K562 (cell line): ENCODE measurements at regions not wholly inside any gene's neighbourhood (a gene's known extent, or its start where the extent isn't known, plus 50 kb on each side); places are given as distances from the start of the nearest gene placed in this dataset.

Experiments
- ATF6 ChIP-seq: sonication (generic); formaldehyde crosslinking; IDR thresholded peaks from 2 replicates; pipeline ENCODE4 v1.4.0; 2020; ENCODE audit warnings: mild to moderate bottlenecking, missing genetic modification reagents
- CTCF ChIP-seq, 3 experiments: IDR thresholded peaks in 2 of 3; conservative IDR thresholded peaks in 1 of 3; 2 replicates each; pipeline ENCODE4 v1.5.1; 2011 to 2012; ENCODE audit warnings: low read length in 3 of 3, mild to moderate bottlenecking in 3 of 3, control low read depth in 2 of 3, improper control_type of control experiment in 1 of 3, inconsistent platforms in 1 of 3, low read depth in 1 of 3, mixed read lengths in 1 of 3, moderate library complexity in 1 of 3; ENCODE audit not compliant: insufficient read depth in 2 of 3
- E2F1 ChIP-seq: sonication (generic); formaldehyde crosslinking; IDR thresholded peaks from 2 replicates; pipeline ENCODE4 v1.8.1; 2023; ENCODE audit warnings: mild to moderate bottlenecking, missing genetic modification reagents, moderate library complexity
- IRF9 ChIP-seq: fragments of 450-650 bp; IDR thresholded peaks from 2 replicates; pipeline ENCODE4 v1.6.1; 2016; ENCODE audit warnings: missing biosample characterization, missing genetic modification characterization
- KAT8 ChIP-seq: fragments of 450-650 bp; IDR thresholded peaks from 2 replicates; pipeline ENCODE4 v1.6.1; 2016; ENCODE audit warnings: low read depth, mild to moderate bottlenecking
- MAFK ChIP-seq: IDR thresholded peaks from 2 replicates; pipeline ENCODE4 v1.6.1; 2011; ENCODE audit warnings: low read length, improper control_type of control experiment
- NUFIP1 ChIP-seq: fragments of 450-650 bp; IDR thresholded peaks from 2 replicates; pipeline ENCODE4 v1.6.1; 2018; ENCODE audit not compliant: partially characterized antibody
- PCBP2 ChIP-seq: fragments of 200-400 bp; formaldehyde crosslinking; IDR thresholded peaks from 2 replicates; pipeline ENCODE4 v1.6.1; 2018; ENCODE audit warnings: low read length, low read depth, mild to moderate bottlenecking, moderate library complexity; ENCODE audit not compliant: poor library complexity, severe bottlenecking
- REST ChIP-seq, 2 experiments: fragments of 450-650 bp; formaldehyde crosslinking in 1 of 2; IDR thresholded peaks; 2 replicates each; pipeline versions ENCODE4 v1.4.0 to v1.6.1; 2014 to 2020; ENCODE audit warnings: mild to moderate bottlenecking in 2 of 2, borderline replicate concordance in 1 of 2, low read depth in 1 of 2
- TEAD2 ChIP-seq: fragments of 450-650 bp; IDR thresholded peaks from 2 replicates; pipeline ENCODE4 v1.6.1; 2016; ENCODE audit warnings: missing genetic modification characterization, control low read depth, missing compliant biosample characterization
- ZNF24 ChIP-seq: fragments of 450-650 bp; IDR thresholded peaks from 2 replicates; pipeline ENCODE4 v1.6.1; 2016
- ZNF384 ChIP-seq: IDR thresholded peaks from 2 replicates; pipeline ENCODE4 v1.6.1; 2012; ENCODE audit warnings: low read depth, low read length, improper control_type of control experiment

GRCh38 chr5:58009754-58010153 is 450.1 kb downstream of the PLK2 start:
- TF ChIP-seq E2F1 (CRISPR knock-in tag) = no peak
- no peak for TF ChIP-seq ZNF384
- TF ChIP-seq MAFK = no peak
- no peak for TF ChIP-seq PCBP2
- TF ChIP-seq ZNF24 = no peak
- TF ChIP-seq REST (IDR thresholded peaks at IDR 0.05; ENCODE audit: borderline replicate concordance) = no peak
- TF ChIP-seq REST (CRISPR knock-in tag; IDR thresholded peaks at IDR 0.05; ENCODE audit: low read depth) = no peak
- TF ChIP-seq NUFIP1 = no peak
- no peak for TF ChIP-seq ATF6 (CRISPR knock-in tag)
- no peak for TF ChIP-seq KAT8
- TF ChIP-seq TEAD2 (tag) = no peak
- no peak for TF ChIP-seq CTCF (IDR thresholded peaks at IDR 0.05 in 2 of 3, conservative IDR thresholded peaks at IDR 0.05 in 1 of 3; ENCODE audit: insufficient read depth in 2 of 3, low read depth in 1 of 3, low read length in 3 of 3)
- TF ChIP-seq IRF9 = no peak
